HEK293T (cell line): ENCODE measurements at regions not wholly inside any gene's neighbourhood (a gene's known extent, or its start where the extent isn't known, plus 50 kb on each side); places are given as distances from the start of the nearest gene placed in this dataset.

ENCODE experiments used
- ARNT ChIP-seq: fragments of 450-650 bp; IDR thresholded peaks from 2 replicates; pipeline ENCODE4 v1.6.1; 2017; ENCODE audit warnings: mild to moderate bottlenecking
- NFRKB ChIP-seq: fragments of 450-650 bp; IDR thresholded peaks from 2 replicates; pipeline ENCODE4 v1.6.1; 2016; ENCODE audit warnings: mild to moderate bottlenecking, moderate library complexity
- TARDBP ChIP-seq: fragments of 450-650 bp; IDR thresholded peaks from 2 replicates; pipeline ENCODE4 v1.6.1; 2016
- ZNF384 ChIP-seq: fragments of 450-650 bp; IDR thresholded peaks from 2 replicates; pipeline ENCODE4 v1.6.1; 2016

DNA sequence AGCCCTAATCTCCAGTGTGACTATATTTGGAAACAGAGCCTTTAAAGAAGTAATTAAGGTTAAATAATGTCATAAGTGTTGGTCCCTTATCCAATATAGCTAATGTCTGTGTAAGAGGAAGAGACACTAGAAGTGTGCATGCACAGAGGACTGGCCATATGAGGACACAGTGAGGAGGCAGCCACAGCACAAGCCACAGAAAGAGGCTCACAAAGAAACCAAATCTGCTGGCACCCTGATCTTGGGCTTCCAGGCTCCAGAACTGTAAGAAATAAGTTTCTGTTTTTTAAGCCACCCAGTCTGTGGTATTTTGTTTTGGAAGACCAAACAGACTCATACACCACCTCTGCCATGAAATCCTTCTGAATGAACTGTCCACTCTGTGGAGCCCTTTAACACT lies 186.4 kb upstream of the SLC39A10 start:
- TF ChIP-seq NFRKB (no peak), TARDBP (no peak), ZNF384 (no peak), ARNT (no peak)
